ENCODE measurements at regions not wholly inside any gene's neighbourhood (a gene's known extent, or its start where the extent isn't known, plus 50 kb on each side); places are given as distances from the start of the nearest gene placed in this dataset.

- Histone ChIP-seq H3K79me2 (ENCODE audit: insufficient read depth, low read length) (no peaks in the 10 kb centered on the region), H3K27me3 (ENCODE audit: insufficient read depth, low read length) (no peaks in the 10 kb centered on the region), H3K4me2 (ENCODE audit: low read length) (no peak overlapping the region), H3K9me3 (ENCODE audit: insufficient read depth, low read depth, low read length) (no peaks in the 10 kb centered on the region), H4K20me1 (ENCODE audit: insufficient read depth, low read length) (no peaks in the 10 kb centered on the region), H3K27ac (ENCODE audit: low read depth, low read length) (no peak overlapping the region), H3K4me1 (ENCODE audit: insufficient read depth, low read length) (no peaks in the 10 kb centered on the region), H2AFZ (ENCODE audit: low read depth, low read length) (no peak overlapping the region), H3K9ac (ENCODE audit: low read length) (no peak overlapping the region), H3K36me3 (ENCODE audit: insufficient read depth, low read length) (no peaks in the 10 kb centered on the region), H3K4me3 (ENCODE audit: insufficient read depth, low read depth, low read length) (no peak overlapping the region)
- FAIRE-seq = no peak
- Mint-ChIP-seq H3K4me3 (ENCODE audit: unreplicated experiment) (no peak overlapping the region), H3K4me1 (ENCODE audit: low read depth, unreplicated experiment) (peaks cover 3% of the 10 kb centered on the region), H3K27ac (ENCODE audit: unreplicated experiment) (no peak overlapping the region), H3K27me3 (ENCODE audit: low read depth, unreplicated experiment) (no peaks in the 10 kb centered on the region), H3K36me3 (ENCODE audit: low read depth, unreplicated experiment) (no peaks in the 10 kb centered on the region), H3K9me3 (ENCODE audit: unreplicated experiment) (no peaks in the 10 kb centered on the region)
- peak; percentile 25 for DNase-seq (ENCODE audit: low read depth)
- no peak for TF ChIP-seq CTCF (IDR thresholded peaks at IDR 0.05; ENCODE audit: insufficient read depth, low read depth, low read length)
- TF ChIP-seq EZH2 (IDR thresholded peaks at IDR 0.05; ENCODE audit: insufficient read depth, low read length) = no peak
Measured at GRCh38 chr2:6410313-6410712, 455.4 kb downstream of the CMPK2 start.

GRCh38 chr2:6412533-6413091 lies 453.1 kb downstream of the CMPK2 start:
- H3K4me3 Mint-ChIP-seq (ENCODE audit: unreplicated experiment) = no peak overlapping the region
- no peak overlapping the region for H3K9ac ChIP-seq (ENCODE audit: low read length)
- no peaks in the 10 kb centered on the region for H4K20me1 ChIP-seq (ENCODE audit: insufficient read depth, low read length)
- DNase-seq (ENCODE audit: low read depth) (peak; percentile 59), FAIRE-seq (no peak)
- H3K79me2 ChIP-seq (ENCODE audit: insufficient read depth, low read length) = no peaks in the 10 kb centered on the region
- H3K9me3 ChIP-seq (ENCODE audit: insufficient read depth, low read depth, low read length) = no peaks in the 10 kb centered on the region
- no peaks in the 10 kb centered on the region for H3K36me3 ChIP-seq (ENCODE audit: insufficient read depth, low read length)
- no peak overlapping the region for H3K4me3 ChIP-seq (ENCODE audit: insufficient read depth, low read depth, low read length)
- H3K27ac Mint-ChIP-seq (ENCODE audit: unreplicated experiment) = peak overlapping the region; percentile 7
- no peaks in the 10 kb centered on the region for H3K27me3 Mint-ChIP-seq (ENCODE audit: low read depth, unreplicated experiment)
- TF ChIP-seq CTCF (IDR thresholded peaks at IDR 0.05; ENCODE audit: insufficient read depth, low read depth, low read length) (no peak), EZH2 (IDR thresholded peaks at IDR 0.05; ENCODE audit: insufficient read depth, low read length) (no peak)
- H3K4me2 ChIP-seq (ENCODE audit: low read length) = peak overlapping the region; percentile 12
- H3K9me3 Mint-ChIP-seq (ENCODE audit: unreplicated experiment) = no peaks in the 10 kb centered on the region
- H2AFZ ChIP-seq (ENCODE audit: low read depth, low read length) = no peak overlapping the region
- no peaks in the 10 kb centered on the region for H3K36me3 Mint-ChIP-seq (ENCODE audit: low read depth, unreplicated experiment)
- no peaks in the 10 kb centered on the region for H3K27me3 ChIP-seq (ENCODE audit: insufficient read depth, low read length)
- peaks cover 3% of the 10 kb centered on the region for H3K4me1 Mint-ChIP-seq (ENCODE audit: low read depth, unreplicated experiment)
- H3K27ac ChIP-seq (ENCODE audit: low read depth, low read length) = no peak overlapping the region
- H3K4me1 ChIP-seq (ENCODE audit: insufficient read depth, low read length) = no peaks in the 10 kb centered on the region

GRCh38 chr2:6417050-6417449 lies 448.7 kb downstream of the CMPK2 start:
- Histone ChIP-seq H4K20me1 (ENCODE audit: insufficient read depth, low read length) (no peaks in the 10 kb centered on the region), H3K27ac (ENCODE audit: low read depth, low read length) (no peak overlapping the region)

More at GRCh38 chr2:6417050-6417449, 448.7 kb downstream of the CMPK2 start:
- Mint-ChIP-seq H3K27me3 (ENCODE audit: low read depth, unreplicated experiment) (no peaks in the 10 kb centered on the region), H3K27ac (ENCODE audit: unreplicated experiment) (no peak overlapping the region), H3K4me1 (ENCODE audit: low read depth, unreplicated experiment) (peaks cover 3% of the 10 kb centered on the region), H3K4me3 (ENCODE audit: unreplicated experiment) (no peak overlapping the region), H3K9me3 (ENCODE audit: unreplicated experiment) (no peaks in the 10 kb centered on the region), H3K36me3 (ENCODE audit: low read depth, unreplicated experiment) (no peaks in the 10 kb centered on the region)
- Histone ChIP-seq H3K4me2 (ENCODE audit: low read length) (no peak overlapping the region), H2AFZ (ENCODE audit: low read depth, low read length) (no peak overlapping the region), H3K9ac (ENCODE audit: low read length) (no peak overlapping the region), H3K9me3 (ENCODE audit: insufficient read depth, low read depth, low read length) (no peaks in the 10 kb centered on the region), H3K27me3 (ENCODE audit: insufficient read depth, low read length) (no peaks in the 10 kb centered on the region), H3K36me3 (ENCODE audit: insufficient read depth, low read length) (no peaks in the 10 kb centered on the region), H3K4me3 (ENCODE audit: insufficient read depth, low read depth, low read length) (no peak overlapping the region), H3K79me2 (ENCODE audit: insufficient read depth, low read length) (no peaks in the 10 kb centered on the region), H3K4me1 (ENCODE audit: insufficient read depth, low read length) (no peaks in the 10 kb centered on the region)
- TF ChIP-seq EZH2 (IDR thresholded peaks at IDR 0.05; ENCODE audit: insufficient read depth, low read length) = no peak
- TF ChIP-seq CTCF (IDR thresholded peaks at IDR 0.05; ENCODE audit: insufficient read depth, low read depth, low read length) = no peak
- FAIRE-seq (no peak), DNase-seq (ENCODE audit: low read depth) (no peak)
